Stimulated activated CD8-positive, alpha-beta memory T cell treated with anti-CD3 and anti-CD28 coated beads, Interleukin-15, amount 100 ng/mL, for 48 hours (primary cell): ENCODE measurements at regions not wholly inside any gene's neighbourhood (a gene's known extent, or its start where the extent isn't known, plus 50 kb on each side); places are given as distances from the start of the nearest gene placed in this dataset.

Source experiments
- DNase-seq, 2 donors: peaks; one replicate each; pipeline ENCODE4 v3.0.0-alpha.2; 2020; ENCODE audit warnings: low read depth in 2 of 2

GRCh38 chr13:109977212-109977968 is 191.0 kb upstream of the IRS2 start:
- DNase-seq = no peak

- no peak for DNase-seq
Observed at GRCh38 chr13:109976206-109976997, 190.0 kb upstream of the IRS2 start.

GRCh38 chr13:109974354-109974753 is 188.0 kb upstream of the IRS2 start:
- DNase-seq = no peak

GRCh38 chr13:109973279-109973678 is 186.9 kb upstream of the IRS2 start:
- DNase-seq = no peak

- DNase-seq = no peak
Observed at GRCh38 chr13:109971456-109972090, 185.2 kb upstream of the IRS2 start.

GRCh38 chr13:109971006-109971405 is 184.6 kb upstream of the IRS2 start:
- no peak for DNase-seq

GRCh38 chr13:109968876-109969577 is 182.6 kb upstream of the IRS2 start:
- DNase-seq = no peak

- no peak for DNase-seq
Observed at GRCh38 chr13:109963960-109964563, 177.7 kb upstream of the IRS2 start.

GRCh38 chr13:109963384-109963783 is 177.0 kb upstream of the IRS2 start:
- no peak for DNase-seq

- DNase-seq = no peak
Observed at GRCh38 chr13:109959903-109960302, 173.5 kb upstream of the IRS2 start.

- no peak for DNase-seq
Observed at GRCh38 chr13:109957875-109958274, 171.5 kb upstream of the IRS2 start.

GRCh38 chr13:109955598-109955997 is 169.2 kb upstream of the IRS2 start:
- DNase-seq = no peak

- no peak for DNase-seq
Observed at GRCh38 chr13:109954441-109954840, 168.1 kb upstream of the IRS2 start.

- DNase-seq = no peak
Observed at GRCh38 chr13:109951491-109951890, 165.1 kb upstream of the IRS2 start.

GRCh38 chr13:109949397-109949796 is 163.0 kb upstream of the IRS2 start:
- DNase-seq = no peak

GRCh38 chr13:109947006-109947405 is 160.6 kb upstream of the IRS2 start:
- no peak for DNase-seq

- no peak for DNase-seq
Observed at GRCh38 chr13:109945206-109945960, 159.0 kb upstream of the IRS2 start.

GRCh38 chr13:109941951-109942350 is 155.6 kb upstream of the IRS2 start:
- DNase-seq = no peak

- DNase-seq = no peak
Observed at GRCh38 chr13:109941221-109941620, 154.8 kb upstream of the IRS2 start.

- DNase-seq = no peak
Observed at GRCh38 chr13:109940637-109941036, 154.3 kb upstream of the IRS2 start.

- DNase-seq = no peak
Observed at GRCh38 chr13:109939838-109940237, 153.5 kb upstream of the IRS2 start.
